Body of pancreas (tissue), 4 donors: ENCODE measurements at regions not wholly inside any gene's neighbourhood (a gene's known extent, or its start where the extent isn't known, plus 50 kb on each side); places are given as distances from the start of the nearest gene placed in this dataset.

Experiments used
- POLR2A ChIP-seq, 3 donors: fragments of 450-650 bp; IDR thresholded peaks; one replicate each; pipeline ENCODE4 v1.6.1; 2016; ENCODE audit warnings: antibody characterized with exemption in 3 of 3, mild to moderate bottlenecking in 2 of 3
- TF ChIP-seq, protein P1 (sequence below), 7 experiments: fragments of 450-650 bp in 4 of 7; fragments of 200-600 bp in 3 of 7; sonication (generic) in 3 of 7; IDR thresholded peaks; one replicate each; pipeline ENCODE4 v1.5.1; 2016 to 2019; ENCODE audit warnings: antibody characterized with exemption in 7 of 7

DNA sequence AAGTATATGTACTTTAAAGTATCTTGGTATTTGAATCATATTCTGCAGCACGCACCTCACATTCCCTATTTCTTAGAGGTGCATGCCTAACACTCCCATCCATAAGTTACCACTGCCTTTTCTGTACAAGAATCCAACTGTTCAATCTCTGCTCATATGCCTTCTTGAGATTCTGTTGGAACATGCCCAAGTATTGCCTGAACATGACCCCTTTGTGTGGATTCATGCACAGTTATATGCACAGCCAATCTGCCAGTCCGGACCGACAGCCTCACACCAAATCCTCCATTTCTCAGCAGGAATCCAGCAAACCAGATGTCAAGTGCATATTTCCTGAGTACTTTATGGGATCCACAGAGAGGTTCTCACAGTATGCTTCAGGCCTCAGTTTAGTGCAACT is 222.0 kb downstream of the TMEM182 start:
- TF ChIP-seq, protein P1, sequence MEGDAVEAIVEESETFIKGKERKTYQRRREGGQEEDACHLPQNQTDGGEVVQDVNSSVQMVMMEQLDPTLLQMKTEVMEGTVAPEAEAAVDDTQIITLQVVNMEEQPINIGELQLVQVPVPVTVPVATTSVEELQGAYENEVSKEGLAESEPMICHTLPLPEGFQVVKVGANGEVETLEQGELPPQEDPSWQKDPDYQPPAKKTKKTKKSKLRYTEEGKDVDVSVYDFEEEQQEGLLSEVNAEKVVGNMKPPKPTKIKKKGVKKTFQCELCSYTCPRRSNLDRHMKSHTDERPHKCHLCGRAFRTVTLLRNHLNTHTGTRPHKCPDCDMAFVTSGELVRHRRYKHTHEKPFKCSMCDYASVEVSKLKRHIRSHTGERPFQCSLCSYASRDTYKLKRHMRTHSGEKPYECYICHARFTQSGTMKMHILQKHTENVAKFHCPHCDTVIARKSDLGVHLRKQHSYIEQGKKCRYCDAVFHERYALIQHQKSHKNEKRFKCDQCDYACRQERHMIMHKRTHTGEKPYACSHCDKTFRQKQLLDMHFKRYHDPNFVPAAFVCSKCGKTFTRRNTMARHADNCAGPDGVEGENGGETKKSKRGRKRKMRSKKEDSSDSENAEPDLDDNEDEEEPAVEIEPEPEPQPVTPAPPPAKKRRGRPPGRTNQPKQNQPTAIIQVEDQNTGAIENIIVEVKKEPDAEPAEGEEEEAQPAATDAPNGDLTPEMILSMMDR (IDR thresholded peaks at IDR 0.05): no peak
- no peak for TF ChIP-seq POLR2A (IDR thresholded peaks at IDR 0.05)
